Naive B cell (primary cell): ENCODE measurements at regions not wholly inside any gene's neighbourhood (a gene's known extent, or its start where the extent isn't known, plus 50 kb on each side); places are given as distances from the start of the nearest gene placed in this dataset.
"Not testable (repeated sequence)": the region's sequence is repeated elsewhere in the genome, so short reads cannot be mapped to it uniquely, and the experiment has no call there.

Experiments used
- ATAC-seq, 2 donors: fragments of 150-1000 bp; cut with Tn5 transposase; 2 replicates each; pipeline ENCODE4 v1.10.0; 2021; ENCODE audit warnings: low read depth in 2 of 2, mild to moderate bottlenecking in 2 of 2, moderate library complexity in 2 of 2
- DNase-seq: peaks from one replicate; pipeline ENCODE4 v3.0.0; 2022
- H3K27ac Mint-ChIP-seq, 6 donors: one replicate each; pipeline ENCODE4 v1.8.0; 2020 to 2022; ENCODE audit warnings: mild to moderate bottlenecking in 6 of 6, mixed read lengths in 6 of 6, moderate library complexity in 5 of 6, inconsistent platforms in 2 of 6
- H3K27me3 Mint-ChIP-seq, 3 donors: one replicate each; pipeline ENCODE4 v1.8.0; 2021 to 2022; ENCODE audit warnings: mixed read lengths in 3 of 3, mild to moderate bottlenecking in 1 of 3
- H3K36me3 Mint-ChIP-seq, 2 donors: one replicate each; pipeline ENCODE4 v1.8.0; 2020 to 2022; ENCODE audit warnings: mixed read lengths in 2 of 2, inconsistent platforms in 1 of 2, mild to moderate bottlenecking in 1 of 2
- H3K4me1 Mint-ChIP-seq, 3 donors: one replicate each; pipeline ENCODE4 v1.8.0; 2020 to 2022; ENCODE audit warnings: mixed read lengths in 3 of 3, inconsistent platforms in 1 of 3, mild to moderate bottlenecking in 1 of 3, moderate library complexity in 1 of 3
- H3K4me3 Mint-ChIP-seq, 8 donors: one replicate each; pipeline ENCODE4 v1.8.0; 2020 to 2022; ENCODE audit warnings: mild to moderate bottlenecking in 8 of 8, mixed read lengths in 8 of 8, moderate library complexity in 8 of 8, inconsistent platforms in 2 of 8
- H3K9me3 Mint-ChIP-seq, 7 donors: one replicate each; pipeline ENCODE4 v1.8.0; 2020 to 2022; ENCODE audit warnings: mixed read lengths in 7 of 7, mild to moderate bottlenecking in 5 of 7, inconsistent platforms in 2 of 7, moderate library complexity in 1 of 7

DNA sequence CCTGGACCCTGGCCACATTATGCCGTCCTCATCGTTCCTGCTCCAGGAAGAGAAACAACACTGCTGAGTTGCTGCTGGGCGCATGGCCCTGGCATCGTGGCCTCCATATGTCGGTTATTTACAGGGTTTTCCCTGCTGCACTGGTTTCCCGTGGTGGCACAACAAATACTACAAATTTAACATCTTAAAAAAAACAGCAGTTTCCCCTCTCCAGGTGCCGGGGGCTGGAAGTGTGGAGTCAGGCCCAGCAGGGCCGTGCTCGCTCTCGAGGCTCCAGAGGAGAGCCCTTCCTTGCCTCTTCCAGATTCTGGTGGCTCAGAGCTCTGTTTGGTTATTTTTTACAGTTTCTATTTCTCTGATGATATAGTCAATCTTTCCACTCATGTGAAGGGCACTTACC lies 777.8 kb upstream of the TPTE start:
- DNase-seq, H3K27ac Mint-ChIP-seq, H3K4me3 Mint-ChIP-seq, H3K36me3 Mint-ChIP-seq, H3K27me3 Mint-ChIP-seq, H3K4me1 Mint-ChIP-seq, ATAC-seq: not testable (repeated sequence)
- H3K9me3 Mint-ChIP-seq: peaks cover 6 to 25% (median 18%) of the 10 kb centered on the region in 7 donors

GRCh38 chr21:9744166-9744565 lies 777.2 kb upstream of the TPTE start:
- H3K27ac Mint-ChIP-seq, H3K36me3 Mint-ChIP-seq, H3K27me3 Mint-ChIP-seq, ATAC-seq, H3K4me1 Mint-ChIP-seq, DNase-seq, H3K4me3 Mint-ChIP-seq: not testable (repeated sequence)
- H3K9me3 Mint-ChIP-seq: peaks cover 4 to 27% (median 12%) of the 10 kb centered on the region in 7 donors

GRCh38 chr21:9744593-9744992 lies 776.8 kb upstream of the TPTE start:
- H3K36me3 Mint-ChIP-seq, ATAC-seq, DNase-seq, H3K27me3 Mint-ChIP-seq, H3K4me3 Mint-ChIP-seq, H3K4me1 Mint-ChIP-seq, H3K27ac Mint-ChIP-seq: not testable (repeated sequence)
- H3K9me3 Mint-ChIP-seq: peaks cover 0 to 23% (median 10%) of the 10 kb centered on the region in 7 donors

GRCh38 chr21:9745457-9746108 lies 775.8 kb upstream of the TPTE start:
- not testable (repeated sequence) for H3K27me3 Mint-ChIP-seq, DNase-seq, H3K27ac Mint-ChIP-seq, H3K36me3 Mint-ChIP-seq, ATAC-seq, H3K4me3 Mint-ChIP-seq, H3K4me1 Mint-ChIP-seq
- H3K9me3 Mint-ChIP-seq: peaks cover 0 to 21% (median 8%) of the 10 kb centered on the region in 7 donors

- peaks cover 0 to 19% (median 5%) of the 10 kb centered on the region in 7 donors for H3K9me3 Mint-ChIP-seq
Observed at GRCh38 chr21:9746311-9746710, 775.1 kb upstream of the TPTE start.

DNA sequence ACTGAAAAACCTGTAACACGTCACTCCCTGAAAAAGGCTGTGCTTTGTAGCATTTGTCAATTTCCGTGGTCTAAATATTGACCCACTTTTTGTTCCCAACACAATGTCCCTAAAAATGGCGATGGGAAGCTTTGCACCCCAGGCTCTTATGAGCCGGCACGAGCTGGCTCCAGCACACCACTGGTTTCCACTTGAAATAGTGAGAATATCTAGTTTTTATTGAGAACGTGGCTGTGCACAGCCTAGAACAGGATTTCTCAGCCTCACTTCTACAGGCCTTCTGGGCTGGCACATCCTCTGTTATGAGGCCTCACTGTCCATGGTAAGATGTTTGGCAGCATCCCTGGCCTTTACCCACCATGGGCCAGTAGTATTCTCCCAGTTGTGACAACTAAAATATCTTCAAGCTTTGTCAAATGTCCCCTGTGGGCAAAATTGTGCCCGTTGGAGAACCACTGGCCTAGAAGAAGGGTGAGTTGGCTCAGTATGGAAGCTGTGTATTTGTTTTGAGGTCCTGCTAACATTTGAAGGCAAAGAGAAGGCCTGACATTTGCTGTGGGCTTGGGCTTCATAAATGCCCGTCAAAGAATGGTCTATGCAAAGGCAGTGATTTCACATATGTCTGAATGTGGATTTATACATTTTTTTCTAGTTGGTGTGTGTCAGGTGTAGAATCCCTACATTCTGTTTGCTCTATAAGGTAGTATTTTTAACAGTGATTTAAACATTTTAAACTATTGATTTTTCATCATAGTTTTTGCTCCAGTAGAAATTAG lies 774.4 kb upstream of the TPTE start:
- ATAC-seq, H3K27ac Mint-ChIP-seq, DNase-seq, H3K27me3 Mint-ChIP-seq, H3K4me3 Mint-ChIP-seq, H3K36me3 Mint-ChIP-seq, H3K4me1 Mint-ChIP-seq: not testable (repeated sequence)
- H3K9me3 Mint-ChIP-seq: peaks cover 0 to 14% (median 0%) of the 10 kb centered on the region in 7 donors

More at GRCh38 chr21:9746311-9746710, 775.1 kb upstream of the TPTE start:
- ATAC-seq, H3K27ac Mint-ChIP-seq, H3K4me1 Mint-ChIP-seq, H3K36me3 Mint-ChIP-seq, DNase-seq, H3K27me3 Mint-ChIP-seq, H3K4me3 Mint-ChIP-seq: not testable (repeated sequence)

GRCh38 chr21:9747870-9748269 lies 773.5 kb upstream of the TPTE start:
- H3K27ac Mint-ChIP-seq, H3K4me3 Mint-ChIP-seq, H3K4me1 Mint-ChIP-seq, DNase-seq, H3K36me3 Mint-ChIP-seq, H3K9me3 Mint-ChIP-seq, ATAC-seq, H3K27me3 Mint-ChIP-seq: not testable (repeated sequence)

- H3K4me1 Mint-ChIP-seq, H3K27me3 Mint-ChIP-seq, H3K27ac Mint-ChIP-seq, H3K4me3 Mint-ChIP-seq, H3K36me3 Mint-ChIP-seq, DNase-seq, H3K9me3 Mint-ChIP-seq, ATAC-seq: not testable (repeated sequence)
Observed at GRCh38 chr21:9748451-9748850, 772.9 kb upstream of the TPTE start.

- not testable (repeated sequence) for H3K27ac Mint-ChIP-seq, H3K4me3 Mint-ChIP-seq, DNase-seq, H3K36me3 Mint-ChIP-seq, H3K4me1 Mint-ChIP-seq, H3K27me3 Mint-ChIP-seq, ATAC-seq
- peaks cover 0 to 14% (median 2%) of the 10 kb centered on the region in 7 donors for H3K9me3 Mint-ChIP-seq
Observed at GRCh38 chr21:9749741-9750230, 771.6 kb upstream of the TPTE start.

DNA sequence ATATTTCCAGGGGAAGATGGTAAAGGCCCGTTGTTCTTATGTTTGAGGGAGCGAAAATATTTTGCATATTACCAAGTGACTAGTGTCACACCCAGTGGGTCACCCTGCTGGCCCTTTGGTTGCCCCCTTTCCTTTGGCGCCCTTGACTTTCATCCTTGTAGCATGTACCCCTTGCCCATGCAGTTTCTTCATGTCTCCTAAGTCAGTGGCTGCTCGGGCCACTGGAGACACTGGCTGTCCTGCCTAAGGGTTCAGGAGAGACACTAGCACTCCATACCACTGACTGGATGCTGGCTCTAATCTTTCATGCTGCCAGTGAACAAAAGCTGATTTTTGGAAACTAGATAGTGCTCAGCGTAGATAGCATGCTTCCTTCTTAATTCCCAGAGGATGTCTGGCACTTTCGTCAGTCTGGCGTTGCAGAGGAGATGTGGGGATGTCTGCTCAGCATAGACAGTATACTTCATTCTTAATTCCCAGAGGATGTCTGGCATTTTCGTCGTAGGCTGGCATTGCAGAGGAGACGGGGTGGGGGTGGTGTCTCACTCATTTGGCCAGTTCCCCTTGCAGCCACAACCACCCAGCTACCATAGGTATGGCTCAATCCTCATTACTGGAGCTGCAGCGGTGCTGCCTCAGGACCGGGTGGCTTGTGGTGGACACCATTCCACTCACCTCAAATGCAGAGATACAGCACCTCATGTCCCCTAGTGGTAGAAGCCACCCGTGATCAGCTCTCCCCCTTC lies 770.9 kb upstream of the TPTE start:
- DNase-seq (no peak), ATAC-seq (no peak)
- Mint-ChIP-seq H3K27me3 (no peaks in the 10 kb centered on the region), H3K36me3 (no peaks in the 10 kb centered on the region), H3K9me3 (peaks cover 0 to 14% (median 2%) of the 10 kb centered on the region in 7 donors), H3K4me1 (no peaks in the 10 kb centered on the region), H3K4me3 (no peak overlapping the region), H3K27ac (no peak overlapping the region)

GRCh38 chr21:9751087-9751585 lies 770.2 kb upstream of the TPTE start:
- H3K9me3 Mint-ChIP-seq: peaks cover 0 to 20% (median 2%) of the 10 kb centered on the region in 7 donors
- not testable (repeated sequence) for H3K27ac Mint-ChIP-seq, H3K4me3 Mint-ChIP-seq, H3K27me3 Mint-ChIP-seq, H3K36me3 Mint-ChIP-seq, DNase-seq, ATAC-seq, H3K4me1 Mint-ChIP-seq

DNA sequence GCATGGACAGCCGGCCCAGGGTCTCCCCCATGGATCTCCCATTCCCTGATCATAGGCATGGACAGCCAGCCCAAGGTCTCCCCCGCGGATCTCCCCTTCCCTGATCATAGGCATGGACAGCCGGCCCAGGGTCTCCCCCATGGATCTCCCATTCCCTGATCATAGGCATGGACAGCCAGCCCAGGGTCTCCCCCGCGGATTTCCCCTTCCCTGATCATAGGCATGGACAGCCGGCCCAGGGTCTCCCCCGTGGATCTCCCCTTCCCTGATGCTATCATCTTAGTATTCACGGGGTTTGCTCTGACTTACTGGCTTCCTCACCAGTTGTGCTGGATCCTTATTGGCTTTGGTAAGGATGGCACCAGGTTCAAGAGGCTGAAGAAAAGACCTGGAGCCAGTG lies 769.4 kb upstream of the TPTE start:
- not testable (repeated sequence) for ATAC-seq, H3K36me3 Mint-ChIP-seq, H3K27ac Mint-ChIP-seq, H3K4me3 Mint-ChIP-seq, H3K4me1 Mint-ChIP-seq, DNase-seq, H3K27me3 Mint-ChIP-seq
- H3K9me3 Mint-ChIP-seq: peaks cover 0 to 20% (median 2%) of the 10 kb centered on the region in 7 donors

DNA sequence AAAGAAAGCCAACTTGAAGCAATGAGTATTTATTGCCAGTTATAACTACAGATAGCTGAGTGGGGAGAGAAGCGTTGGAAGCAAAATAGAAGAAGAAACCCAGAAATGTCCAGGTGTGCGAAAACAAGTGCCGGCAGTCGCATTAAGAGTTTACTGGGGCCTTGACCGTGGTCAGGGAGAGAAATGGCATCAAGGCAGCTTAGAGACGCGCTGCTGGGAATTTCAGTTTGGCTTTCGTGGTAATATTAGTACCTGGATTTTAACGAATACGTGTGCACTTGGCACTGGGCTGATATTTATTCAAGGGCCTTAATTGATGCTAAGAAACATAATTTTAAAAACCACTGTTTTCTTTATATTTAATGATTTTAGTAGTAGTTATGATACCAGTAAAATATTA lies 767.9 kb upstream of the TPTE start:
- H3K9me3 Mint-ChIP-seq: peaks cover 0 to 16% (median 0%) of the 10 kb centered on the region in 7 donors

More for the DNA sequence above, 767.9 kb upstream of the TPTE start:
- not testable (repeated sequence) for H3K4me3 Mint-ChIP-seq, ATAC-seq, DNase-seq, H3K27me3 Mint-ChIP-seq, H3K36me3 Mint-ChIP-seq, H3K27ac Mint-ChIP-seq, H3K4me1 Mint-ChIP-seq
